DOHH2 (cell line): ENCODE measurements at regions not wholly inside any gene's neighbourhood (a gene's known extent, or its start where the extent isn't known, plus 50 kb on each side); places are given as distances from the start of the nearest gene placed in this dataset.

Experiments used
- H3F3A ChIP-seq: fragments of 200-600 bp; sonication (generic), shearing (Covaris generic); 2 replicates; pipeline ENCODE4 v1.6.0; 2016; ENCODE audit warnings: antibody characterized with exemption, mild to moderate bottlenecking; ENCODE audit not compliant: control insufficient read depth, insufficient read depth
- H3K27ac ChIP-seq: fragments of 200-600 bp; sonication (generic); 2 replicates; pipeline ENCODE4 v1.5.1; 2014; ENCODE audit warnings: low read depth, mild to moderate bottlenecking, low read length, moderate library complexity
- H3K27me3 ChIP-seq: fragments of 200-600 bp; sonication (generic); 2 replicates; pipeline ENCODE4 v1.6.1; 2014; ENCODE audit warnings: mild to moderate bottlenecking, low read length, mixed read lengths; ENCODE audit not compliant: control insufficient read depth
- H3K36me3 ChIP-seq: fragments of 200-600 bp; sonication (generic); 2 replicates; pipeline ENCODE4 v1.6.1; 2014; ENCODE audit warnings: mild to moderate bottlenecking, low read length, moderate library complexity, mixed read lengths; ENCODE audit not compliant: control insufficient read depth
- H3K4me1 ChIP-seq: fragments of 200-600 bp; sonication (generic); 2 replicates; pipeline ENCODE4 v1.6.1; 2014; ENCODE audit warnings: mild to moderate bottlenecking, low read length, mixed read lengths; ENCODE audit not compliant: control insufficient read depth
- H3K4me2 ChIP-seq: fragments of 200-600 bp; sonication (generic); 2 replicates; pipeline ENCODE4 v1.6.0; 2014; ENCODE audit warnings: mild to moderate bottlenecking, low read length, moderate library complexity
- H3K4me3 ChIP-seq: fragments of 200-600 bp; sonication (generic); 2 replicates; pipeline ENCODE4 v1.5.1; 2014; ENCODE audit warnings: mild to moderate bottlenecking, low read length, mixed read lengths
- H3K79me2 ChIP-seq: fragments of 200-600 bp; sonication (generic); 2 replicates; pipeline ENCODE4 v1.6.1; 2014; ENCODE audit warnings: mild to moderate bottlenecking, low read length, mixed read lengths; ENCODE audit not compliant: control insufficient read depth
- H3K9me2 ChIP-seq: fragments of 200-600 bp; sonication (generic); replicated peaks from 2 replicates; pipeline ENCODE4 v1.6.1; 2014; ENCODE audit warnings: mild to moderate bottlenecking, low read length, mixed read lengths; ENCODE audit not compliant: control insufficient read depth
- H3K9me3 ChIP-seq: fragments of 200-600 bp; sonication (generic); 2 replicates; pipeline ENCODE4 v1.6.1; 2014; ENCODE audit warnings: antibody characterized with exemption, low read length, mixed read lengths; ENCODE audit not compliant: control insufficient read depth, insufficient read depth
- H4K20me1 ChIP-seq: fragments of 200-600 bp; sonication (generic); 2 replicates; pipeline ENCODE4 v1.6.0; 2014; ENCODE audit warnings: low read depth, mild to moderate bottlenecking, antibody characterized with exemption, low read length, moderate library complexity; ENCODE audit not compliant: control insufficient read depth, insufficient read depth
- EZH2phosphoT487 ChIP-seq: fragments of 200-600 bp; sonication (generic); IDR thresholded peaks from 2 replicates; pipeline ENCODE4 v1.6.1; 2017; ENCODE audit warnings: borderline replicate concordance, mild to moderate bottlenecking, antibody characterized with exemption, low read length, moderate library complexity, mixed read lengths
- TF ChIP-seq, protein P1 (sequence below): fragments of 200-600 bp; sonication (generic); IDR thresholded peaks from one replicate; pipeline ENCODE4 v1.5.1; 2014; ENCODE audit warnings: antibody characterized with exemption, mild to moderate bottlenecking, low read depth, low read length; ENCODE audit not compliant: poor library complexity, severe bottlenecking

- 0 out of 2 replicates have a peak, but pooled peaks cover 3% of the 10 kb centered on the region for H3K27me3 ChIP-seq
- H3K4me2 ChIP-seq: no peak overlapping the region
- no peak overlapping the region for H3K4me3 ChIP-seq
- H3K9me3 ChIP-seq: no peaks in the 10 kb centered on the region
- no peaks in the 10 kb centered on the region for H3K9me2 ChIP-seq
- no peak overlapping the region for H3K27ac ChIP-seq
- H3K4me1 ChIP-seq: no peaks in the 10 kb centered on the region
- H3K79me2 ChIP-seq: no peaks in the 10 kb centered on the region
- no peaks in the 10 kb centered on the region for H3K36me3 ChIP-seq
- no peaks in the 10 kb centered on the region for H3F3A ChIP-seq
- TF ChIP-seq EZH2phosphoT487: no peak
- TF ChIP-seq, protein P1, sequence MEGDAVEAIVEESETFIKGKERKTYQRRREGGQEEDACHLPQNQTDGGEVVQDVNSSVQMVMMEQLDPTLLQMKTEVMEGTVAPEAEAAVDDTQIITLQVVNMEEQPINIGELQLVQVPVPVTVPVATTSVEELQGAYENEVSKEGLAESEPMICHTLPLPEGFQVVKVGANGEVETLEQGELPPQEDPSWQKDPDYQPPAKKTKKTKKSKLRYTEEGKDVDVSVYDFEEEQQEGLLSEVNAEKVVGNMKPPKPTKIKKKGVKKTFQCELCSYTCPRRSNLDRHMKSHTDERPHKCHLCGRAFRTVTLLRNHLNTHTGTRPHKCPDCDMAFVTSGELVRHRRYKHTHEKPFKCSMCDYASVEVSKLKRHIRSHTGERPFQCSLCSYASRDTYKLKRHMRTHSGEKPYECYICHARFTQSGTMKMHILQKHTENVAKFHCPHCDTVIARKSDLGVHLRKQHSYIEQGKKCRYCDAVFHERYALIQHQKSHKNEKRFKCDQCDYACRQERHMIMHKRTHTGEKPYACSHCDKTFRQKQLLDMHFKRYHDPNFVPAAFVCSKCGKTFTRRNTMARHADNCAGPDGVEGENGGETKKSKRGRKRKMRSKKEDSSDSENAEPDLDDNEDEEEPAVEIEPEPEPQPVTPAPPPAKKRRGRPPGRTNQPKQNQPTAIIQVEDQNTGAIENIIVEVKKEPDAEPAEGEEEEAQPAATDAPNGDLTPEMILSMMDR: no peak
- H4K20me1 ChIP-seq: no peaks in the 10 kb centered on the region
Measured at GRCh38 chr6:6750594-6751265, 162.2 kb downstream of the LY86 start.

DNA sequence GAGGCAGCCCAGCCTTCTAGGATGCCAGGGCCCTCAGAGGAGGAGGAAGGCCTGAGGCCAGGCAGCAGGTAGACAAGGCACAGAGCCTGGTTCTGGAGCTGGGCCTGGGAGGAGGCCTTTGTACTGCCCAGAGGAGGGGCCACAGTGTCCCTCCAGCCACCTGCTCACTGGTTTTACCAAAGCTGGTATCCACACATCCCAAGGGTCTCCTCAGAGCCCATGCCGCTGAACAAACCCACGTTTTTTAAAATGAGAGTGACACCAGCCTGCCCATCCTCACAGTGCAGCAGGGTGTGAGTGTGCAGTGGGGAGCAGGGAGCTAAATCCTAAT, 162.7 kb downstream of the LY86 start:
- Histone ChIP-seq H3K4me3 (no peak overlapping the region), H3K4me2 (no peak overlapping the region), H3K9me2 (no peaks in the 10 kb centered on the region), H4K20me1 (no peaks in the 10 kb centered on the region), H3K27ac (no peak overlapping the region), H3K79me2 (no peaks in the 10 kb centered on the region), H3K36me3 (no peaks in the 10 kb centered on the region), H3F3A (no peaks in the 10 kb centered on the region), H3K4me1 (no peaks in the 10 kb centered on the region), H3K27me3 (0 out of 2 replicates have a peak, but pooled peaks cover 3% of the 10 kb centered on the region), H3K9me3 (no peaks in the 10 kb centered on the region)
- TF ChIP-seq EZH2phosphoT487: no peak
- TF ChIP-seq, protein P1: no peak

GRCh38 chr6:6751619-6752023, 163.1 kb downstream of the LY86 start:
- TF ChIP-seq EZH2phosphoT487: no peak
- TF ChIP-seq, protein P1: no peak
- H3K4me1 ChIP-seq: no peaks in the 10 kb centered on the region
- H3K9me3 ChIP-seq: no peaks in the 10 kb centered on the region
- no peaks in the 10 kb centered on the region for H3K9me2 ChIP-seq
- no peaks in the 10 kb centered on the region for H3F3A ChIP-seq
- H3K36me3 ChIP-seq: no peaks in the 10 kb centered on the region
- H4K20me1 ChIP-seq: no peaks in the 10 kb centered on the region
- no peak overlapping the region for H3K4me2 ChIP-seq
- H3K79me2 ChIP-seq: no peaks in the 10 kb centered on the region
- H3K27me3 ChIP-seq: 0 out of 2 replicates have a peak, but pooled peaks cover 3% of the 10 kb centered on the region
- no peak overlapping the region for H3K4me3 ChIP-seq
- H3K27ac ChIP-seq: no peak overlapping the region
